Upper lobe of right lung (tissue), 1 donor: ENCODE measurements at regions not wholly inside any gene's neighbourhood (a gene's known extent, or its start where the extent isn't known, plus 50 kb on each side); places are given as distances from the start of the nearest gene placed in this dataset.

Experiments
- ATAC-seq: fragments of 200-7000 bp; cut with Tn5 transposase; one replicate; pipeline ENCODE4 v1.9.1; 2020; ENCODE audit warnings: mild to moderate bottlenecking, moderate library complexity
- DNase-seq: peaks from one replicate; pipeline ENCODE4 v3.0.0-alpha.2; 2020
- H3K27ac ChIP-seq: fragments of 200-600 bp; one replicate; pipeline ENCODE4 v1.8.0; 2022
- H3K27me3 ChIP-seq: fragments of 200-600 bp; one replicate; pipeline ENCODE4 v1.8.0; 2022; ENCODE audit warnings: mild to moderate bottlenecking
- H3K36me3 ChIP-seq: fragments of 200-600 bp; one replicate; pipeline ENCODE4 v1.8.0; 2022
- H3K4me1 ChIP-seq: fragments of 200-600 bp; one replicate; pipeline ENCODE4 v1.8.0; 2022
- H3K4me3 ChIP-seq: fragments of 200-600 bp; one replicate; pipeline ENCODE4 v1.8.0; 2022; ENCODE audit warnings: mild to moderate bottlenecking
- H3K9me3 ChIP-seq: fragments of 200-600 bp; one replicate; pipeline ENCODE4 v1.8.0; 2022
- intact Hi-C: fragments of 100-400 bp; cut with DNase I; formaldehyde crosslinking; loops from one replicate; pipeline ENCODE4 v1.11.0; 2022
- TF ChIP-seq, protein P1 (sequence below): fragments of 200-600 bp; IDR thresholded peaks from one replicate; pipeline ENCODE4 v1.8.0; 2022; ENCODE audit warnings: antibody characterized with exemption
- donor health status: DM: no; HTN: yes; CAD: no; lungs with severe emphysema.

DNA sequence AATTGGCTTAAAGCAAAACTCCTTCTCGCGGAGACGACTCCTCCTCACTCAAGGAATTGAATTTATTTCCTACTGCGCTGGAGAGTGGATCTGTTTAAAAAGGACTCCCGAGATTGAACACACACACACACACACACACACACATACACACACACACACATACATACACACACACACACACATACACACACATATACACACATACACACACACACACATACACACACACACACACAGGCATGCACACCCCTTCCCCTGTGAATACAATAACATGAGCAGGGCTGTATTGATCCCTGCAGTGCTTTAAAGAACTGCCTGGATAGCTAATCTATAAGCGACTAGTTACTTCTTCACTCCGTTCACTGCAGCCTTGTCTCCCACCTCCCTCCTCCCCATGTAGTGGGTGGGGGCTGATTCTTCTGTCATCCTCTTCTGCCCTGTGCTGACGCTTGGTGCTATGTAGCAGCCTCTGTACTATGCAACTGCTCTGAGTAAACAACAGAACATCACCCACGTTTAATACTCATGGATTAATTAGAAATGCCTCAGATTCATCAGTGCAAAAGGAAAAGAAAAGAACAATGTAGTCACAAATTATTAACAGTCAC is 549.0 kb downstream of the CDH26 start:
- intact Hi-C loops, result no loop called here
- no peak for ATAC-seq

DNA sequence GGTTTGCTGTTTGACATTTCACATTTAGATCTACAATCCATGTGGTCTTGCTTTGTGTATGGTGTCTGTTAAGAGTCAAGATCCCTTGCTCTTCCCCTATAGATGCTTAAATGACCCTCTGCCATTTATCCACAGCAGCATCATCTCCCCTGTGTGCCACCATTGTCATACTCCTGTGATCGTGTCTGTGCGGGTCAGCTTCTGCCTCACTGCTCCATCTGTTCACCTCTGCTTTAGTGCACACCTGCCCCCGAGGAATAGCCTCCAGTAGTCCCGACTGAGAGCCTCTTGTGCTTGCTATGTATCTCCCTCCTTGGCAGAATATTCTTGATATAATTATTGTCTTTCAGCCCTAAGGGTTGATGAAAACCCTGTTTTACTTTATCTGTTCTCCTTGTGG is 551.2 kb downstream of the CDH26 start:
- DNase-seq, result no peak
- H3K36me3 ChIP-seq, result no peaks in the 10 kb centered on the region
- intact Hi-C loops, result no loop called here
- ATAC-seq, result no peak
- H3K27me3 ChIP-seq, result no peaks in the 10 kb centered on the region
- H3K9me3 ChIP-seq, result no peaks in the 10 kb centered on the region
- H3K4me3 ChIP-seq, result no peak overlapping the region
- no peaks in the 10 kb centered on the region for H3K4me1 ChIP-seq
- TF ChIP-seq, protein P1, sequence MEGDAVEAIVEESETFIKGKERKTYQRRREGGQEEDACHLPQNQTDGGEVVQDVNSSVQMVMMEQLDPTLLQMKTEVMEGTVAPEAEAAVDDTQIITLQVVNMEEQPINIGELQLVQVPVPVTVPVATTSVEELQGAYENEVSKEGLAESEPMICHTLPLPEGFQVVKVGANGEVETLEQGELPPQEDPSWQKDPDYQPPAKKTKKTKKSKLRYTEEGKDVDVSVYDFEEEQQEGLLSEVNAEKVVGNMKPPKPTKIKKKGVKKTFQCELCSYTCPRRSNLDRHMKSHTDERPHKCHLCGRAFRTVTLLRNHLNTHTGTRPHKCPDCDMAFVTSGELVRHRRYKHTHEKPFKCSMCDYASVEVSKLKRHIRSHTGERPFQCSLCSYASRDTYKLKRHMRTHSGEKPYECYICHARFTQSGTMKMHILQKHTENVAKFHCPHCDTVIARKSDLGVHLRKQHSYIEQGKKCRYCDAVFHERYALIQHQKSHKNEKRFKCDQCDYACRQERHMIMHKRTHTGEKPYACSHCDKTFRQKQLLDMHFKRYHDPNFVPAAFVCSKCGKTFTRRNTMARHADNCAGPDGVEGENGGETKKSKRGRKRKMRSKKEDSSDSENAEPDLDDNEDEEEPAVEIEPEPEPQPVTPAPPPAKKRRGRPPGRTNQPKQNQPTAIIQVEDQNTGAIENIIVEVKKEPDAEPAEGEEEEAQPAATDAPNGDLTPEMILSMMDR, result no peak
- no peak overlapping the region for H3K27ac ChIP-seq

More for the DNA sequence above, 549.0 kb downstream of the CDH26 start:
- no peaks in the 10 kb centered on the region for H3K27me3 ChIP-seq
- no peak for DNase-seq
- no peak overlapping the region for H3K4me3 ChIP-seq
- no peaks in the 10 kb centered on the region for H3K9me3 ChIP-seq
- no peaks in the 10 kb centered on the region for H3K36me3 ChIP-seq
- TF ChIP-seq, protein P1, result no peak
- no peaks in the 10 kb centered on the region for H3K4me1 ChIP-seq
- H3K27ac ChIP-seq, result no peak overlapping the region

DNA sequence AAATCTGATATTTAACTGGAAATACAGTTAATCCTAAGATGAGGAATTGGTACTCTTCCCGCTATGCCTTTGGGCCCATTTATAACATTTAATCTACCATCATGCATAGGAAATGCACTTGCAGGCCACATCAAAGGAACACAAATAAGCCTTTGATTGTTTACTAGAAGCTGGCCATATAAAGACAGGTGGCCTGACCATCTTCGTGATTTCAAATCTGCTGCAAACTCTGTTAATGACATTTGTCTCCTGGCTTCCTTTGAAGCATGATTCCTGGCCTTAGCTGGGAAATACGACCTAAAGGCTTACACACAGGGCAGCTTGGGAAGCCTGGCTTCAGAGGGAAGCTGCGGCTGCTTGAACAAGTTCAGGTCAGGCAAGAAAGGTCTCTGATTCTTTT is 552.1 kb downstream of the CDH26 start:
- ATAC-seq, result no peak
- H3K4me3 ChIP-seq, result no peak overlapping the region
- TF ChIP-seq, protein P1, result no peak
- no peaks in the 10 kb centered on the region for H3K9me3 ChIP-seq
- no peak overlapping the region for H3K27ac ChIP-seq
- H3K36me3 ChIP-seq, result no peaks in the 10 kb centered on the region
- intact Hi-C loops, result no loop called here
- no peak for DNase-seq
- no peaks in the 10 kb centered on the region for H3K4me1 ChIP-seq
- H3K27me3 ChIP-seq, result no peaks in the 10 kb centered on the region

DNA sequence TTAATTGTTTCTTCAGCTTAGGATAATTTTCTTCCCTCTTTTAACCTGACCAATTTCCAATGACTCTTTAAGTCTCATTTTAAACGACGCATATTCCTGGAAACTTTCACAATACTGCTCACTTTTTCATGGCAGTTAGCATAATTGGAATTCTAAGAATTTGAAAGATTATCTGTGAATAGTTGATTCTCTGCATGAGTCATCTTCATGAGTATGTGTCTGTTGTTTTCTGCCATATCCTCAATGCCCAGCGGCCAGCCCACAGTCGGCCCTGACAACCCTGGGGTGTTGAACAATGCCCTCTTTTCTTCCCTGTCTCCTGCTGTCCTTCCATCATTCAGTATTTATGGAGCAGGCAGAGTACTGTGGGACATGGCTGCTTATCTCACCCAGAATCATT is 554.2 kb downstream of the CDH26 start:
- TF ChIP-seq, protein P1, result no peak
- Histone ChIP-seq H3K9me3 (no peaks in the 10 kb centered on the region), H3K27ac (no peak overlapping the region), H3K4me3 (no peak overlapping the region), H3K36me3 (no peaks in the 10 kb centered on the region), H3K27me3 (no peaks in the 10 kb centered on the region), H3K4me1 (no peaks in the 10 kb centered on the region)
- ATAC-seq, result peak; percentile 44
- intact Hi-C loops, result no loop called here
- DNase-seq, result no peak

DNA sequence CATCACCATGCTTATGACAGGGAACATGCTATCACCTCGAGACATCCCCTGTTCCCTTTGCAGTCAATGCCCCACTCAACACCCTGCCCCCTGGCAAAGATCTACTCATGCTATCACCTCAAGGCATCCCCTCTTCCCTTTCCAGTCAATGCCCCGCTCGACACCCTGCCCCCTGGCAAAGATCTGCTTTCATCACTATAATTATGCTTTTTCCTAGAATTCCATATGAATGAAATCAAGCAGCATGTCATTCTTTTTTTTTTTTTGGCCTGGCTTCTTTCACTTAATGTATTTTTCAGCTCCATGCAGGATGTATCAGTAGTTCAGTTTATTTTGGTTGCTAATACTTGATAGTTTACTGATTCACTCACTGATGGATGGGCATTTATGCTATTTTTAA is 554.9 kb downstream of the CDH26 start:
- no peaks in the 10 kb centered on the region for H3K27me3 ChIP-seq
- H3K36me3 ChIP-seq, result no peaks in the 10 kb centered on the region
- intact Hi-C loops, result no loop called here
- TF ChIP-seq, protein P1, result no peak
- no peaks in the 10 kb centered on the region for H3K4me1 ChIP-seq
- H3K27ac ChIP-seq, result no peak overlapping the region
- no peaks in the 10 kb centered on the region for H3K9me3 ChIP-seq
- DNase-seq, result no peak
- ATAC-seq, result no peak
- H3K4me3 ChIP-seq, result no peak overlapping the region

DNA sequence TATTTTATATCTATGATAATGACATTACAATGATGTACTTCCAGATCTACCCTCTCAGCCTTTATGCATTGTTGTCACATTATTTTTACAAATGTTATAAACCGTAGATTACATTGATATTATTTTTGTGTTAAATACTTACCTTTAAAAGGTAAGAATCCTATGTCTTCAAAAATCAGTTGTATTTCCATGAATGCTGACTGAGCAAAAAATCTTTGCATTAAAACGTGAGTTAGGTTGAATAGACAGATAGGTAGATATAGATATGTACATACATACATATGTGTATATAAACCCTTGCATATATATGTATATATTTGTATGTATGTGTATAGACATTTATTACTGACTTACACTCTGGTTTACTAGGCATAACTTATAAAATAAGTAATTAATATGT is 558.2 kb downstream of the CDH26 start:
- intact Hi-C loops, result no loop called here
- Histone ChIP-seq H3K9me3 (no peaks in the 10 kb centered on the region), H3K27me3 (no peaks in the 10 kb centered on the region), H3K36me3 (no peaks in the 10 kb centered on the region), H3K27ac (no peak overlapping the region), H3K4me1 (no peaks in the 10 kb centered on the region), H3K4me3 (no peak overlapping the region)
- DNase-seq (no peak), ATAC-seq (no peak)
- TF ChIP-seq, protein P1, result no peak
